H1 (cell line): ENCODE measurements at regions not wholly inside any gene's neighbourhood (a gene's known extent, or its start where the extent isn't known, plus 50 kb on each side); places are given as distances from the start of the nearest gene placed in this dataset.

Source experiments
- CTCF ChIA-PET: fragments of 300-600 bp; sonication (Branson Sonifier 250); formaldehyde crosslinking; loops from one replicate; lab custom pipeline; 2021; ENCODE audit not compliant: partially characterized antibody; lab: Charles Lee
- POLR2A ChIA-PET: fragments of 300-600 bp; sonication (Branson Sonifier 250); formaldehyde crosslinking; loops from one replicate; lab custom pipeline; 2021; ENCODE audit warnings: inconsistent platforms; ENCODE audit not compliant: partially characterized antibody; lab: Charles Lee
- DNase-seq, 2 experiments: peaks; one replicate each; pipeline versions ENCODE4 v3.0.0 to v3.0.0-alpha.2; 2010 to 2022; ENCODE audit warnings: low spot score in 2 of 2, low read depth in 1 of 2, mixed read lengths in 1 of 2
- FAIRE-seq: peaks from 2 replicates; lab custom pipeline; 2011; peaks lifted over from hg19 to GRCh38; lab: Jason Lieb, UNC
- H2AFZ ChIP-seq: 2 replicates; pipeline ENCODE4 v1.8.1; 2012; ENCODE audit warnings: low read length, inconsistent platforms
- H2AK5ac ChIP-seq: 2 replicates; pipeline ENCODE4 v1.6.1; 2013; ENCODE audit warnings: low read depth, low read length
- H2BK120ac ChIP-seq: replicated peaks from 2 replicates; pipeline ENCODE3; 2013; ENCODE audit warnings: low read depth, low read length, inconsistent platforms
- H2BK12ac ChIP-seq: 2 replicates; pipeline ENCODE4 v1.6.1; 2013; ENCODE audit warnings: low read depth, low read length
- H2BK15ac ChIP-seq: 2 replicates; pipeline ENCODE4 v1.6.1; 2013; ENCODE audit warnings: low read length
- H2BK20ac ChIP-seq: 2 replicates; pipeline ENCODE4 v1.6.1; 2013; ENCODE audit warnings: low read length
- H2BK5ac ChIP-seq: 2 replicates; pipeline ENCODE4 v1.6.1; 2013; ENCODE audit warnings: low read depth, low read length
- H3K14ac ChIP-seq: 2 replicates; pipeline ENCODE4 v1.6.1; 2013; ENCODE audit warnings: inconsistent platforms; ENCODE audit not compliant: insufficient read length
- H3K18ac ChIP-seq: 2 replicates; pipeline ENCODE4 v1.6.1; 2013; ENCODE audit warnings: low read length; ENCODE audit errors: extremely low read depth
- H3K23ac ChIP-seq: 2 replicates; pipeline ENCODE4 v1.6.1; 2013; ENCODE audit warnings: inconsistent platforms; ENCODE audit not compliant: insufficient read length
- H3K23me2 ChIP-seq: 2 replicates; pipeline ENCODE4 v1.6.1; 2013; ENCODE audit warnings: low read depth, low read length
- H3K27ac ChIP-seq: 2 replicates; pipeline ENCODE4 v1.6.1; 2011; ENCODE audit warnings: low read depth, low read length, inconsistent platforms
- H3K27me3 ChIP-seq, 4 experiments: replicated peaks in 1 of 4; 1 replicate in 1 of 4; 2 replicates in 3 of 4; pipeline versions ENCODE4 v1.6.1 to v1.8.1; 2011 to 2013; ENCODE audit warnings: low read length in 3 of 4, mild to moderate bottlenecking in 3 of 4, inconsistent platforms in 2 of 4, mixed read lengths in 2 of 4, moderate library complexity in 1 of 4; ENCODE audit not compliant: control insufficient read depth in 3 of 4, insufficient read depth in 3 of 4; ENCODE audit errors: extremely low read depth in 1 of 4
- H3K36me3 ChIP-seq, 4 experiments: 2 replicates each; pipeline versions ENCODE4 v1.6.1 to v1.8.1; 2011 to 2013; ENCODE audit warnings: mild to moderate bottlenecking in 4 of 4, low read length in 3 of 4, moderate library complexity in 2 of 4, control low read depth in 1 of 4, inconsistent platforms in 1 of 4; ENCODE audit not compliant: insufficient read depth in 4 of 4, control insufficient read depth in 2 of 4
- H3K4ac ChIP-seq: replicated peaks from 2 replicates; pipeline ENCODE3; 2013; ENCODE audit warnings: low read length, low read depth, mixed read lengths, inconsistent platforms; ENCODE audit not compliant: insufficient read length
- H3K4me1 ChIP-seq, 4 experiments: replicated peaks in 1 of 4; 1 replicate in 1 of 4; 2 replicates in 3 of 4; pipeline versions ENCODE4 v1.6.1 to v1.8.1; 2011 to 2013; ENCODE audit warnings: low read length in 3 of 4, inconsistent platforms in 2 of 4, mixed read lengths in 1 of 4; ENCODE audit not compliant: insufficient read depth in 4 of 4, control insufficient read depth in 3 of 4
- H3K4me2 ChIP-seq, 2 experiments: 2 replicates each; pipeline versions ENCODE4 v1.6.1 to v1.8.1; 2011 to 2013; ENCODE audit warnings: low read depth in 2 of 2, low read length in 2 of 2, control low read depth in 1 of 2, inconsistent platforms in 1 of 2, mild to moderate bottlenecking in 1 of 2; ENCODE audit not compliant: insufficient read depth in 1 of 2
- H3K4me3 ChIP-seq, 4 experiments: fragments of 200-600, 300-600 bp in 1 of 4; sonication (generic), shearing (Covaris generic), sonication (Bioruptor Twin) in 1 of 4; 2 replicates each; pipeline versions ENCODE4 v1.5.1 to v1.8.1; 2011 to 2016; ENCODE audit warnings: low read length in 4 of 4, low read depth in 3 of 4, control low read depth in 2 of 4, inconsistent platforms in 2 of 4, mild to moderate bottlenecking in 2 of 4, mixed read lengths in 1 of 4, moderate library complexity in 1 of 4; ENCODE audit not compliant: insufficient read depth in 2 of 4; ENCODE audit errors: extremely low read depth in 1 of 4
- H3K56ac ChIP-seq: replicated peaks from 2 replicates; pipeline ENCODE3; 2013; ENCODE audit warnings: low read depth, mild to moderate bottlenecking, mixed read lengths, low read length, inconsistent platforms; ENCODE audit not compliant: insufficient read length
- H3K79me1 ChIP-seq: 2 replicates; pipeline ENCODE4 v1.6.1; 2013; ENCODE audit warnings: low read depth, low read length, control low read depth
- H3K79me2 ChIP-seq, 2 experiments: 2 replicates each; pipeline versions ENCODE4 v1.6.1 to v1.8.1; 2012 to 2013; ENCODE audit warnings: low read length in 2 of 2, mild to moderate bottlenecking in 2 of 2, inconsistent platforms in 1 of 2; ENCODE audit not compliant: insufficient read depth in 2 of 2, control insufficient read depth in 1 of 2
- H3K9ac ChIP-seq, 4 experiments: replicated peaks in 1 of 4; 1 replicate in 1 of 4; 2 replicates in 3 of 4; pipeline versions ENCODE4 v1.6.1 to v1.8.1; 2011 to 2013; ENCODE audit warnings: low read depth in 3 of 4, low read length in 3 of 4, control low read depth in 2 of 4, mild to moderate bottlenecking in 2 of 4, moderate library complexity in 2 of 4, inconsistent platforms in 1 of 4; ENCODE audit errors: extremely low read depth in 1 of 4
- H3K9me3 ChIP-seq, 2 experiments: 2 replicates each; pipeline versions ENCODE4 v1.6.1 to v1.8.1; 2012 to 2013; ENCODE audit warnings: mild to moderate bottlenecking in 2 of 2, moderate library complexity in 2 of 2, control low read depth in 1 of 2, inconsistent platforms in 1 of 2, low read depth in 1 of 2, low read length in 1 of 2, mixed read lengths in 1 of 2; ENCODE audit not compliant: insufficient read depth in 2 of 2
- H4K20me1 ChIP-seq, 2 experiments: replicated peaks in 1 of 2; 2 replicates each; pipeline versions ENCODE3 to v1.8.1; 2011 to 2013; ENCODE audit warnings: inconsistent platforms in 2 of 2, low read length in 2 of 2, mild to moderate bottlenecking in 1 of 2; ENCODE audit not compliant: insufficient read depth in 2 of 2, control insufficient read depth in 1 of 2
- H4K5ac ChIP-seq: 2 replicates; pipeline ENCODE4 v1.6.1; 2013; ENCODE audit warnings: low read length, low read depth, mixed read lengths, inconsistent platforms; ENCODE audit not compliant: insufficient read length
- H4K8ac ChIP-seq: 2 replicates; pipeline ENCODE4 v1.8.0; 2013; ENCODE audit warnings: mild to moderate bottlenecking, moderate library complexity, low read length, inconsistent platforms; ENCODE audit not compliant: insufficient read depth; ENCODE audit errors: extremely low read depth
- H4K91ac ChIP-seq: replicated peaks from 2 replicates; pipeline ENCODE3; 2013; ENCODE audit warnings: low read length, mixed read lengths, inconsistent platforms; ENCODE audit not compliant: insufficient read length
- ASH2L ChIP-seq: fragments of 200-600, 300-600 bp; sonication (generic); IDR thresholded peaks from one replicate; pipeline ENCODE4 v1.7.1; 2017; ENCODE audit warnings: low read length
- BCL11A ChIP-seq, 2 experiments: IDR thresholded peaks; one replicate each; pipeline ENCODE4 v1.6.1; 2011; ENCODE audit warnings: low read depth in 2 of 2, low read length in 2 of 2, mild to moderate bottlenecking in 2 of 2
- BRCA1 ChIP-seq: IDR thresholded peaks from 2 replicates; pipeline ENCODE4 v1.6.1; 2012; ENCODE audit warnings: low read depth, low read length, improper control_type of control experiment
- CHD2 ChIP-seq: IDR thresholded peaks from 2 replicates; pipeline ENCODE4 v1.6.1; 2012; ENCODE audit warnings: low read length, improper control_type of control experiment
- CTBP2 ChIP-seq: IDR thresholded peaks from 2 replicates; pipeline ENCODE4 v1.7.0; 2011; ENCODE audit warnings: borderline replicate concordance, mild to moderate bottlenecking, moderate library complexity, mixed read lengths, low read length; ENCODE audit not compliant: insufficient read depth, insufficient read length
- FOSL1 ChIP-seq: IDR thresholded peaks from 2 replicates; pipeline ENCODE4 v1.6.1; 2011; ENCODE audit warnings: mild to moderate bottlenecking, low read depth, low read length, moderate library complexity; ENCODE audit not compliant: insufficient read depth
- HDAC2 ChIP-seq, 2 experiments: fragments of 300-600 bp in 1 of 2; sonication (generic) in 1 of 2; IDR thresholded peaks; 2 replicates each; pipeline ENCODE4 v1.6.1; 2011 to 2012; ENCODE audit warnings: low read depth in 2 of 2, low read length in 2 of 2, mild to moderate bottlenecking in 2 of 2, moderate library complexity in 2 of 2, borderline replicate concordance in 1 of 2, inconsistent platforms in 1 of 2
- HDAC6 ChIP-seq: IDR thresholded peaks from one replicate; pipeline ENCODE4 v1.7.1; 2012; ENCODE audit warnings: low read depth, mild to moderate bottlenecking, inconsistent platforms, low read length, moderate library complexity
- POU5F1 ChIP-seq: IDR thresholded peaks from 2 replicates; pipeline ENCODE4 v1.6.1; 2011; ENCODE audit warnings: low read depth, mild to moderate bottlenecking, low read length, moderate library complexity
- RNF2 ChIP-seq: fragments of 200-900, 300-1000 bp; sonication (generic); IDR thresholded peaks from 2 replicates; pipeline ENCODE4 v1.7.1; 2016; ENCODE audit warnings: borderline replicate concordance, low read depth, mild to moderate bottlenecking, antibody characterized with exemption, low read length; ENCODE audit not compliant: poor library complexity, severe bottlenecking; ENCODE audit errors: missing control alignments
- TBP ChIP-seq: IDR thresholded peaks from 2 replicates; pipeline ENCODE4 v1.6.1; 2011; ENCODE audit warnings: low read depth, low read length, improper control_type of control experiment
- TCF12 ChIP-seq: IDR thresholded peaks from 2 replicates; pipeline ENCODE4 v1.6.1; 2011; ENCODE audit warnings: low read depth, mild to moderate bottlenecking, low read length
- USF2 ChIP-seq: IDR thresholded peaks from 2 replicates; pipeline ENCODE4 v1.6.1; 2011; ENCODE audit warnings: low read length, improper control_type of control experiment
- ZNF274 ChIP-seq: IDR thresholded peaks from 2 replicates; pipeline ENCODE4 v1.7.0; 2012; ENCODE audit warnings: low read length, borderline replicate concordance; ENCODE audit errors: extremely low read depth
- WGBS, 2 experiments: shearing (Covaris generic) in 1 of 2; methylation state at CpG; one replicate each; pipeline versions ENCODE4 v1.1.6 to v1.1.7; 2013 to 2015; ENCODE audit warnings: low lambda C conversion rate in 2 of 2, mixed read lengths in 2 of 2, inconsistent platforms in 1 of 2, low coverage in 1 of 2, missing lambda C conversion rate in 1 of 2; ENCODE audit not compliant: insufficient replicate concordance in 2 of 2, insufficient coverage in 1 of 2, insufficient read length in 1 of 2; ENCODE audit errors: extremely low coverage in 1 of 2, missing lambda C conversion rate in 1 of 2; 5-methylcytosine and 5-hydroxymethylcytosine counted together

GRCh38 chr17:68684949-68685357 is 83.8 kb upstream of the FAM20A start:
- no peak overlapping the region for H4K8ac ChIP-seq
- 84% methylated on average over 3 of the region's 3 CpGs; no CpG with 5 or more reads in 1 of the 2 experiments for WGBS, 2 experiments
- peaks cover 0 to 2% of the 10 kb centered on the region in 2 experiments; a peak in 1 of 4 replicates for H3K9me3 ChIP-seq
- no peak overlapping the region for H3K18ac ChIP-seq
- no peaks in the 10 kb centered on the region for H3K79me1 ChIP-seq
- no peak overlapping the region for H3K4me2 ChIP-seq
- H2BK120ac ChIP-seq, result no peak overlapping the region
- CTCF ChIA-PET, result no interaction called here
- no peak overlapping the region for H2AFZ ChIP-seq
- H3K36me3 ChIP-seq, result no peaks in the 10 kb centered on the region
- FAIRE-seq (no peak), DNase-seq (no peak)
- H3K27ac ChIP-seq, result no peak overlapping the region
- no peak overlapping the region for H4K5ac ChIP-seq
- no peaks in the 10 kb centered on the region for H3K4me1 ChIP-seq
- no peak overlapping the region for H2BK20ac ChIP-seq
- H3K23ac ChIP-seq, result no peak overlapping the region
- H3K4ac ChIP-seq, result no peak overlapping the region
- H3K14ac ChIP-seq, result no peak overlapping the region
- no peaks in the 10 kb centered on the region for H3K27me3 ChIP-seq
- H2BK12ac ChIP-seq, result no peak overlapping the region
- no peak overlapping the region for H3K56ac ChIP-seq
- peaks cover 4% of the 10 kb centered on the region; the same call in 1 of the 2 replicates for H3K23me2 ChIP-seq
- no peak overlapping the region for H2BK15ac ChIP-seq
- H3K9ac ChIP-seq, result no peak overlapping the region
- H4K91ac ChIP-seq, result no peak overlapping the region
- H4K20me1 ChIP-seq, result no peaks in the 10 kb centered on the region
- no peak overlapping the region for H2AK5ac ChIP-seq
- no peak overlapping the region for H2BK5ac ChIP-seq
- POLR2A ChIA-PET, result no interaction called here
- H3K79me2 ChIP-seq, result no peaks in the 10 kb centered on the region
- no peak overlapping the region for H3K4me3 ChIP-seq
- no peak for TF ChIP-seq ASH2L
- TF ChIP-seq ZNF274, result no peak
- no peak for TF ChIP-seq CHD2
- TF ChIP-seq HDAC6, result no peak
- TF ChIP-seq BCL11A (IDR thresholded peaks at IDR 0.05; ENCODE audit: low read depth in 2 of 2, low read length in 2 of 2), result no peak
- no peak for TF ChIP-seq BRCA1
- TF ChIP-seq TCF12, result no peak
- TF ChIP-seq HDAC2 (IDR thresholded peaks at IDR 0.05; ENCODE audit: borderline replicate concordance in 1 of 2, low read depth in 2 of 2, low read length in 2 of 2), result no peak
- TF ChIP-seq POU5F1, result no peak
- no peak for TF ChIP-seq FOSL1
- no peak for TF ChIP-seq TBP
- no peak for TF ChIP-seq CTBP2
- TF ChIP-seq USF2, result no peak
- no peak for TF ChIP-seq RNF2
